ENCODE measurements at regions not wholly inside any gene's neighbourhood (a gene's known extent, or its start where the extent isn't known, plus 50 kb on each side); places are given as distances from the start of the nearest gene placed in this dataset.

DNA sequence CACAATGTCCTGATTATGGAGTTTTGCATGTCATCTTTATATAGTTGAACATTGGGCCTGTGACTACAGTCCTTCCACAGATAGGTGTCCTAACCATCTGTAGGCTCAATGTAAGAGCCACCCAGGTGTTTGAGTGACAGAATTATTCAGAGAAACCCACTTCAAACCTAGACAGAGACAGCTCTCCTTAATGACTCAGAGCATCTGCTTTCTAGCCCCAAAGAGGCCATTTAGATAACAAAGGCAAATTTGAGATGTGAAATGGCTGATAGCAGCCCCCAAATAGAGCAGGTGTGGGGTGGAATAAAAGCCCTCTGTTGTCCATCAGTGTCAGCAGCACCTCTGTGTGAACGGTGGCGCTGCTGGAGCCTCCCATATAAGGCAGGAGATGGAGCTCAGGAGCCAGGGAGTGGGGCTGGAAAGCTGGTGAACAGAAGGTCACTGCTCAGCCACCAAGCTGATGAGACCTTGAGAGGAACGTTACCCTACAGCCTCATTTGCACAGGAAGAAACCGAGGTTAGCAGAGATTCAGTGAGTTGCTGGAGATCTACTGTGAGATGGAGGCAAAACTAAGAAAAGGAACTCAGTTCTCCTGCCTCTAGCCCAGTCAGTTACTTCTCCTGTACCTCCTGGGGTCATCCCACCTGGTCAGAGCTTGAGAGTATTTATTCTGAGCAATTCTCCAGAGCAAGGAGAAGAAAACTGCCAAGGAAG is 153.3 kb upstream of the LNX1 start:
- TF ChIP-seq, protein P1, sequence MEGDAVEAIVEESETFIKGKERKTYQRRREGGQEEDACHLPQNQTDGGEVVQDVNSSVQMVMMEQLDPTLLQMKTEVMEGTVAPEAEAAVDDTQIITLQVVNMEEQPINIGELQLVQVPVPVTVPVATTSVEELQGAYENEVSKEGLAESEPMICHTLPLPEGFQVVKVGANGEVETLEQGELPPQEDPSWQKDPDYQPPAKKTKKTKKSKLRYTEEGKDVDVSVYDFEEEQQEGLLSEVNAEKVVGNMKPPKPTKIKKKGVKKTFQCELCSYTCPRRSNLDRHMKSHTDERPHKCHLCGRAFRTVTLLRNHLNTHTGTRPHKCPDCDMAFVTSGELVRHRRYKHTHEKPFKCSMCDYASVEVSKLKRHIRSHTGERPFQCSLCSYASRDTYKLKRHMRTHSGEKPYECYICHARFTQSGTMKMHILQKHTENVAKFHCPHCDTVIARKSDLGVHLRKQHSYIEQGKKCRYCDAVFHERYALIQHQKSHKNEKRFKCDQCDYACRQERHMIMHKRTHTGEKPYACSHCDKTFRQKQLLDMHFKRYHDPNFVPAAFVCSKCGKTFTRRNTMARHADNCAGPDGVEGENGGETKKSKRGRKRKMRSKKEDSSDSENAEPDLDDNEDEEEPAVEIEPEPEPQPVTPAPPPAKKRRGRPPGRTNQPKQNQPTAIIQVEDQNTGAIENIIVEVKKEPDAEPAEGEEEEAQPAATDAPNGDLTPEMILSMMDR (IDR thresholded peaks at IDR 0.05; ENCODE audit: borderline replicate concordance, insufficient read depth, low read depth, low read length), result no peak
- H3K4me3 ChIP-seq (ENCODE audit: low read depth, low read length), result no peak overlapping the region

DNA sequence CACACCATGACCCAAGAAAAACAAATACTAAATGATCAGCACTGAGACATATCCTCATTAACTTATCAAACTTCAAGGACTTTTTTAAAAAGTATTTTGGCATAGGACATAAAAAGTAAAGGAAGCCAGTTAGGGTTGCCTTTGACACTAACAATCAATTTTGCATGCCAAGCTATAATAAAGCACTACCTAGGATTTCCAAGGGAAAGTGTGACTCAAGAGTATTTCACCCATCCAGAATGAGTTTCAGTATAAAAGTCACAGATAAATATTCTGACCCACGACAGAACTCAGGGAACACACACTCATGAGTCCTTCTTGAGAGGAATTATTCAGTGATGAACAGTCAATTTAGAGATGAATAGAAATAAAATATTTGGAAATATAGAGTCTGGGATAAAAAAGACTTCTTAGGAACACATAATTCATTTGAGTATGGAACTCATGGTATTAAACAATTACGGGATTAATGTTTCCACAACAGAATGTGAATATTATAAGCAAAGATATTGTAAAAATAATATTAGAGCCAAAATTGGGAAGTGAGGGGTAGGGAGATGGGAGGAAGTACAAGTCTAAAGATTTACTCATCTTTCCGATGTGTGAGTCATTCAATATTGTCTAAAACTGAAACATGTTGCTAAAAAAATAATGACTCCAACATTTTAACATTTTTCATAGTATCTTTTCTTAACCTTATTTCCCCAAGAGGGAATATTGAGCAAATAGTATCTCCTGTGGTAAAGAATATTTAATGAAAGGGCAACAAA is 143.5 kb upstream of the LNX1 start:
- H3K4me3 ChIP-seq (ENCODE audit: low read depth, low read length), result no peak overlapping the region
- TF ChIP-seq, protein P1 (IDR thresholded peaks at IDR 0.05; ENCODE audit: borderline replicate concordance, insufficient read depth, low read depth, low read length), result no peak

DNA sequence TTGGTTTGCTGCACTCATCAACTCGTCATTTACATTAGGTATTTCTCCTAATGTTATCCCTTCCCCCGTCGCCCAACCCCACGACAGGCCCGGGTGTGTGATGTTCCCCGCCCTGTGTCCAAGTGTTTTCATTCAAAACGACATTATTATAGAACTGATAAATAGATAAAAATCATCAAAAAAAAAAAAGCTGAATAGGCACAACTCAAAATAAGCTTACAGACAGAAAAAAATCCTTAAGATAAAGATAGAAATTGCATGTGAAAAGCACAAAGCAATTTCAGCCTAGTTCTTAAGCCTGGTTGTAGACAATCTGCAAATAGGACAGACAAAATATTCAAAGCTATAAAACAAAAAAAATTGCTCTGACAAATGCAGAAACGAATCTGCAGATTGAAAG is 142.9 kb upstream of the LNX1 start:
- TF ChIP-seq, protein P1 (IDR thresholded peaks at IDR 0.05; ENCODE audit: borderline replicate concordance, insufficient read depth, low read depth, low read length), result no peak
- H3K4me3 ChIP-seq (ENCODE audit: low read depth, low read length), result no peak overlapping the region

DNA sequence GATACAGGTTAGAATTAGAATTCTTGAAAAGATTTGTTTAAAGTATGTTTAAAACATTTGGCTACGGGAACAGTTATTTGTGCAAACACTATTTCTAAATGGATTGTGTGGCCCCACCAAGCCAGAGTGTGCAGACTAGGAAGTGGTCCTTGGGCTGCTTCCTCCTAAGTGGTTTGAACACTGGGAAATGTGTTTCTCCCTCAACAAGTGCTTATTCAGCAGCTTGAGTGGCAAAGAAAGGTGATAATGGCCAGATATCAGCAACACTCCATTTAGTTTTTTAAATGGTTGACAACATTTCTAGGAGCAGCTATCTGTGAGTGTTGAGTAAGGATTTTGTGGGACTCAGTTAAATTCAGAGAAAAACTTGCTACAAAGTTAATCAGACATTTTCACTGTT is 141.4 kb upstream of the LNX1 start:
- TF ChIP-seq, protein P1 (IDR thresholded peaks at IDR 0.05; ENCODE audit: borderline replicate concordance, insufficient read depth, low read depth, low read length), result no peak
- H3K4me3 ChIP-seq (ENCODE audit: low read depth, low read length), result no peak overlapping the region

DNA sequence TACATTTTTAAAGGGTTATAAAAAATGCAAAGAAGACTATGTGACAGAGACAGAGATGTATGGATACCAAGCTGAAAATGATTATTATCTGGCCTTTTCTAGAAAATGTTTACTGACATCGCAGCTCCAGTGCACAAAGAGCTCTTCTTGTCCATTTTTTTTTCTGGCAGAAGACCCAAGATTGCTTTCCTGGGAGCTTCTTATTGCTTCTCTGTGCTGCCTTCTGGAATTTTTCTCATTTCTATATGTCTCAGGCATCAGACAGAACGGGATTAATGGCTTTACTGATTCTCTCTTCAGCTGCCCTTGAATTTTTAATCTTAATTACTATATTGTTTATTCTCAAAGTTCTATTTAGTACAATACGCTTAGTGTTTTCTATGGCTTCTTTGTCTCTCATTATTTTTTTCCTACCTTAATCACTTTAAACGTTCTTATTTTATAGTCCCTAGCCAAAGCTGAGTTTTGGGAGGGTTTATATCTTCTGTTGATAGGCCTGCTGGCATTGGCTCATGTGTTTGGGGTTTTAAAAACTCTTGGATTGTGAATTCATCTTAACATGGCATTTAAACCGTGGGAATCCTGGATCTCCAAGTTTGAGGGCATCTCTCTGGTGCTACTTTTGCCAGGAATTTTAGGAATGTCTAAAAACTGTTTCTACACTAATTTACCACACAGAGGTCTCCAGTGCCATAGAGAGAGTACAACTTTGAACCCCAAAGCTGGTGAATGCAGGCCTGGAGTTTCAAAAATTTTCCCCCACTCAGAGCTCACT is 138.9 kb upstream of the LNX1 start:
- H3K4me3 ChIP-seq (ENCODE audit: low read depth, low read length), result no peak overlapping the region
- TF ChIP-seq, protein P1 (IDR thresholded peaks at IDR 0.05; ENCODE audit: borderline replicate concordance, insufficient read depth, low read depth, low read length), result no peak

DNA sequence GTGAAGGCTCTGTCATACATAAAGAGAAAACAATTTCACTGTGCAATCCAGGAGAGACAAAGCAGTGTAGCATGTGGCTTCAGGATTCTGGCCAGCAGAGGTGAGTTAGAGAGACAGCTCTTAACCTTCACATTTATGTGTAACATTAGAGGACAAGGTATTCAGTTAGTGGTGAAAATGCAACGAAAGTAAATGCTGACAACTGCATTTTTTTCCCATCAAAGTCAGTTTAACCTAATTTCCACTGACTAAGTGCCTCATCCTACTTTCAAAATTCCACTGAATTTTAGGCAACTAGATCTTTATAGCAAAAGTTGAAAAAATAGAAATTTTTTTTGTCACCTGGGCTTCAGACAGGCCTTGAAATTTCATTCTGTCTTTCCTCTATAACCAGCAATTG is 130.8 kb upstream of the LNX1 start:
- TF ChIP-seq, protein P1 (IDR thresholded peaks at IDR 0.05; ENCODE audit: borderline replicate concordance, insufficient read depth, low read depth, low read length), result no peak
- H3K4me3 ChIP-seq (ENCODE audit: low read depth, low read length), result no peak overlapping the region
